Stomach (tissue), 8 donors: ENCODE measurements at regions not wholly inside any gene's neighbourhood (a gene's known extent, or its start where the extent isn't known, plus 50 kb on each side); places are given as distances from the start of the nearest gene placed in this dataset.
A peak's percentile ranks its signal among the peaks of the same experiment; 100 is the strongest.
"Not testable (repeated sequence)": the region's sequence is repeated elsewhere in the genome, so short reads cannot be mapped to it uniquely, and the experiment has no call there.

Experiments used
- DNase-seq, 2 donors: peaks; one replicate each; pipeline versions ENCODE4 v3.0.0 to v3.0.0-alpha.2; 2013 to 2019
- H3K27ac ChIP-seq, 5 donors: fragments of 200-600 bp in 4 of 5; sonication (generic) in 4 of 5; one replicate each; pipeline ENCODE4 v1.5.1; 2013 to 2019; ENCODE audit warnings: mild to moderate bottlenecking in 1 of 5, moderate library complexity in 1 of 5
- H3K27me3 ChIP-seq, 3 donors: fragments of 200-600 bp; sonication (generic); one replicate each; pipeline ENCODE4 v1.5.1; 2017 to 2019; ENCODE audit warnings: mixed run types in 1 of 3
- H3K36me3 ChIP-seq, 4 donors: fragments of 200-600 bp; sonication (generic); 1 replicate in 3 of 4; 2 replicates in 1 of 4; pipeline ENCODE4 v1.5.1; 2016 to 2019
- H3K4me1 ChIP-seq, 4 donors: fragments of 200-600 bp; sonication (generic); one replicate each; pipeline ENCODE4 v1.5.1; 2016 to 2019
- H3K4me3 ChIP-seq, 4 donors: fragments of 200-600 bp; sonication (generic) in 3 of 4; one replicate each; pipeline ENCODE4 v1.5.1; 2016 to 2019; ENCODE audit warnings: mild to moderate bottlenecking in 1 of 4
- H3K9me3 ChIP-seq, 4 donors: fragments of 200-600 bp; sonication (generic); one replicate each; pipeline ENCODE4 v1.5.1; 2016 to 2019
- CTCF ChIP-seq, 7 experiments: fragments of 450-650 bp in 4 of 7; fragments of 200-600 bp in 3 of 7; sonication (generic) in 3 of 7; IDR thresholded peaks; one replicate each; pipeline ENCODE4 v1.5.1; 2016 to 2019; ENCODE audit warnings: antibody characterized with exemption in 7 of 7, control low read depth in 2 of 7, mild to moderate bottlenecking in 1 of 7
- EP300 ChIP-seq: sonication (generic); formaldehyde crosslinking; IDR thresholded peaks from one replicate; pipeline ENCODE4 v1.6.1; 2017; ENCODE audit warnings: antibody characterized with exemption
- POLR2A ChIP-seq, 4 donors: fragments of 450-650 bp; IDR thresholded peaks; one replicate each; pipeline ENCODE4 v1.6.1; 2016; ENCODE audit warnings: antibody characterized with exemption in 4 of 4, control low read depth in 2 of 4, mild to moderate bottlenecking in 1 of 4, moderate library complexity in 1 of 4
- POLR2AphosphoS5 ChIP-seq, 3 donors: sonication (generic); formaldehyde crosslinking; IDR thresholded peaks; one replicate each; pipeline ENCODE4 v1.6.1; 2016; ENCODE audit warnings: antibody characterized with exemption in 3 of 3
- WGBS, 5 donors: extraction: QIAGEN DNeasy Blood & Tissue Kit in 3 of 5; methylation state at CpG; one replicate each; pipeline versions ENCODE4 v1.1.5 to v1.1.7; 2013 to 2018; 5-methylcytosine and 5-hydroxymethylcytosine counted together
- intact Hi-C: fragments of 100-400 bp; cut with DNase I; formaldehyde crosslinking; loops from one replicate; pipeline ENCODE4 v1.15.1; 2023; ENCODE audit warnings: low total_unique reads
- donor health status: healthy with polysubstance abuse.
- donor health status: Bipolar disorder and iron deficiency.
- donor health status: healthy.

- H3K9me3 ChIP-seq = no peaks in the 10 kb centered on the region
- TF ChIP-seq CTCF (IDR thresholded peaks at IDR 0.05) = no peak
- no peak for TF ChIP-seq EP300
- no peak for TF ChIP-seq POLR2A (IDR thresholded peaks at IDR 0.05)
- TF ChIP-seq POLR2AphosphoS5 (IDR thresholded peaks at IDR 0.05) = no peak
- DNase-seq = no peak
- H3K4me3 ChIP-seq = no peak overlapping the region
- H3K36me3 ChIP-seq = no peaks in the 10 kb centered on the region
- peaks cover 0 to 5% (median 1%) of the 10 kb centered on the region in 4 donors for H3K4me1 ChIP-seq
- no peaks in the 10 kb centered on the region for H3K27me3 ChIP-seq
- intact Hi-C loops = no loop called here
- H3K27ac ChIP-seq = no peak overlapping the region
- WGBS, 5 donors = 91 to 99% (median 96%) methylated on average over 5 of the region's 5 CpGs
Observed at GRCh38 chr6:21759721-21760120, 166.2 kb downstream of the SOX4 start.

GRCh38 chr6:21761053-21761730 lies 167.6 kb downstream of the SOX4 start:
- H3K9me3 ChIP-seq, H3K4me3 ChIP-seq, DNase-seq, intact Hi-C loops, H3K4me1 ChIP-seq, H3K27ac ChIP-seq, H3K36me3 ChIP-seq, H3K27me3 ChIP-seq: not testable (repeated sequence)
- WGBS, 5 donors = 95 to 98% (median 97%) methylated on average over 28 to 41 of the region's 41 CpGs

GRCh38 chr6:21764989-21765388 lies 171.4 kb downstream of the SOX4 start:
- no peak overlapping the region for H3K27ac ChIP-seq
- no peaks in the 10 kb centered on the region for H3K36me3 ChIP-seq
- no peak for DNase-seq
- peaks cover 0 to 16% (median 8%) of the 10 kb centered on the region in 4 donors for H3K4me1 ChIP-seq
- H3K27me3 ChIP-seq = no peaks in the 10 kb centered on the region
- TF ChIP-seq POLR2A (IDR thresholded peaks at IDR 0.05) (no peak), POLR2AphosphoS5 (IDR thresholded peaks at IDR 0.05) (no peak), EP300 (no peak), CTCF (IDR thresholded peaks at IDR 0.05) (no peak)
- H3K4me3 ChIP-seq = no peak overlapping the region
- intact Hi-C loops = no loop called here
- H3K9me3 ChIP-seq = no peaks in the 10 kb centered on the region
- 67 to 79% (median 73%) methylated on average over 2 of the region's 2 CpGs for whole genome bisulfite sequencing, 5 donors

GRCh38 chr6:21767891-21768648 lies 174.5 kb downstream of the SOX4 start:
- WGBS, 5 donors = 35 to 61% (median 57%) methylated on average over 3 of the region's 3 CpGs
- intact Hi-C loops = no loop called here
- no peak overlapping the region for H3K4me3 ChIP-seq
- no peaks in the 10 kb centered on the region for H3K27me3 ChIP-seq
- peaks cover 0 to 27% (median 14%) of the 10 kb centered on the region in 4 donors for H3K4me1 ChIP-seq
- no peaks in the 10 kb centered on the region for H3K36me3 ChIP-seq
- no peak for TF ChIP-seq CTCF (IDR thresholded peaks at IDR 0.05)
- no peaks in the 10 kb centered on the region for H3K9me3 ChIP-seq
- H3K27ac ChIP-seq = no peak overlapping the region
- no peak for DNase-seq

GRCh38 chr6:21769405-21769861 lies 175.9 kb downstream of the SOX4 start:
- peak in 1 of 2 donors; percentile 78 for DNase-seq
- intact Hi-C loops = no loop called here
- H3K4me1 ChIP-seq = peaks cover 0 to 27% (median 14%) of the 10 kb centered on the region in 4 donors

More at GRCh38 chr6:21769405-21769861, 175.9 kb downstream of the SOX4 start:
- no peak for TF ChIP-seq EP300
- no peak for TF ChIP-seq CTCF (IDR thresholded peaks at IDR 0.05)
- TF ChIP-seq POLR2AphosphoS5 (IDR thresholded peaks at IDR 0.05) = no peak
- TF ChIP-seq POLR2A (IDR thresholded peaks at IDR 0.05) = no peak
- peak overlapping the region in 3 of 5 donors; percentile 8 to 59 (median 39) for H3K27ac ChIP-seq
- no peaks in the 10 kb centered on the region for H3K27me3 ChIP-seq
- no peaks in the 10 kb centered on the region for H3K36me3 ChIP-seq
- 12 to 53% (median 22%) methylated on average over 2 of the region's 2 CpGs for WGBS, 5 donors
- H3K4me3 ChIP-seq = no peak overlapping the region
- H3K9me3 ChIP-seq = no peaks in the 10 kb centered on the region
